ENCODE measurements at regions not wholly inside any gene's neighbourhood (a gene's known extent, or its start where the extent isn't known, plus 50 kb on each side); places are given as distances from the start of the nearest gene placed in this dataset.
A peak's percentile ranks its signal among the peaks of the same experiment; 100 is the strongest.

DNA sequence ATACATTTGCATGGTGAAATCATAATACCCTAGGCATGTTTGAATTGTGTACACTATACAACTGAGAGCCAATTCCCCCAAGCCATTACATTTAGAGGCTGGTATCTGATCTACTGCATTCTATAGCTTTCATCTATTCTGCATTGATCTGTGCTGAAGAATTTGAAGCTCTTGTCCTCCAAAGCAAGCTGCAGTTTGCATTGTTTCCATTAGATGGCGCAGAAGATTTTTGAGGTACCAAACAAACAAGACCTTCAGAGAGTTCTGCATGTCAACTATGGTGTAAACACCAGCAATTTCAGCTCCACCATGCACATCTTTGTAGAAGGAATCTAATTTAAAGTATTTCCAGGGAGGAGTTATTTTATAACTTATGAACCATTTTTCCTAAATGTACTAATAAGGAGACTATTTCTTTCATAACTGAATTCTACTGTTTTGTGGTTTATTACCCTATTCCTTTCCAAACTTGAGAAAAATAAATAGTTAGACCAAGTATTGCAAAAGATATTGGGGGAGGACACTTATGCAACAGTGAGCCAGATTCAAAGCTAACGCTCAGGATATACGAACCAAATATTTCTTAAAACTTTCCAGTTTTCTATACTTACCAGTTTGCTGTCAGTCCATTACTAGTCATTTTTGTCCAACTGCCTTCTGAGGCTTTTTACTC is 761.8 kb upstream of the ACVR2A start:
- peak; percentile 55 for DNase-seq (ENCODE audit: low read depth, low spot score)

DNA sequence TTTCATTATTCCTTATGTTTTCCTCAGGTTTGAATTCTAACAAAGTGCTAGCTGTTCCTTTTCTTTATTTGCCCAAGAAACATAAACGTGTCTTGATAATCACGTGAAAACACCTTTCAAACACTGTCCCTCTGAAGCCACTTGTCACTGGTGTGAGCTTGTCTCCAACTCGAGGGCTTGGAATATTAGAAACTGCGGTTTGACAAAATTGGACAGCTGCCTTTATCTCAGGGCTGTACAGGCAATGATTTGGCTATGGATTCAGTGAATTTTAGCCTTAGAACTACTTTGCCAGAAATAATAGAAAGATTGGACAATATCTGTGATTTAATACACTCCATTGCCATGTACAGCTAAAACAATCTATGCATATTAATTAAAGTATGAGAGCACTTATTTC is 763.0 kb upstream of the ACVR2A start:
- DNase-seq (ENCODE audit: low read depth, low spot score), result no peak

DNA sequence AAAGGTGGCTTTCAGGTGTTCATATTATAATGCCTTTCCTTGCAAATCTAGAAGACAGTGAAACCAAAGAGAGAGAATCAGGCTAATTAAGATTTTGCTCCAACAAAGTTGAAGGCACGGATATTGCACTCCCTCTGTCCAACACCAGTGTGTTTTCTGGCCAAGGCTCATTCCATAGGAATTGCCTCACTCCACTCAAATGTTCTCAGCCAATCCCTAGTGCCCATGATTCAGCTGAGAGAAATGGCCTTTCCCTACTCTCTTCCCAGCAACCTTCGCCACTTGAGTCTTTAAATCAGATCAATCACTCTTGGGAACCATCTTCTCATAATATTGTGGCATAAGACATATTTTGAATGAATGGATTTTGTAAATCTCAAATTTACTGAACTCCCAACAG is 768.2 kb upstream of the ACVR2A start:
- no peak for DNase-seq (ENCODE audit: low read depth, low spot score)

DNA sequence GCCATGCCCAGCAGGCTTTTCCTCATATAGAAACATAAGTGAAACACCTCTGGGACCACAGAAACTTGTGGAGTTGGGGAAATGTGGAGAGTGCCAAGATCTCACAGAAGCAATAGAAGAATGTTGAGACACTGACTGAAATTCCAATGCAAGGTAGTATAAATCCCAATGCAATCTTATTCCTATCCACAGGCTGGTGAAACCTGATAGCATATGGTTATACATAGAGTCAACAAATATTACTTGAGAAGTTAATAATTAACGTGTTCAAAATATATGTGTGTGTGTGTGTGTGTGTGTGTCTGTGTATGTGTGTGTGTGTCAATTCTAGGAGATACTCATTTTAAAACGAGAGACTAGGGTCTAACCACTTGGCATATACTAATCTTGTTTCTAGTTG is 776.8 kb upstream of the ACVR2A start:
- no peak for DNase-seq (ENCODE audit: low read depth, low spot score)

DNA sequence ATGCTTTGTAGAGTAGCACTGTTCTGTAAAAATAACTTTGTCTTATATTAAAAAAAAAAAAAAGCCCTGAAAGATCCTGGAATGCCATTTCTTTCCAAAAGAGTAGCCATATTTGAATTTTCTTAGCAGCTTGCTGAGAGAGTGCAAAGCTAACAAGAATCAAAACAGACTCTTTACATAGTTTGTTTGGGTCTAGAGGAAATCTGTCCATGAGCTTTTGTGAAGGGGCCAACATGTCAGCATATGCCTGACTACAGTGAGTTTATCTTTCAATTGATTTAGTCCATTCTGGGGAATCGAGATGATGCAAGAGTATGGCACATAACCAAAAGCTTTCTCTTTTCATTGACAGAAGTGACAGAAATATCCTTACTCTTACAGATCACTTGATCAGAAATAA is 777.7 kb upstream of the ACVR2A start:
- no peak for DNase-seq (ENCODE audit: low read depth, low spot score)

DNA sequence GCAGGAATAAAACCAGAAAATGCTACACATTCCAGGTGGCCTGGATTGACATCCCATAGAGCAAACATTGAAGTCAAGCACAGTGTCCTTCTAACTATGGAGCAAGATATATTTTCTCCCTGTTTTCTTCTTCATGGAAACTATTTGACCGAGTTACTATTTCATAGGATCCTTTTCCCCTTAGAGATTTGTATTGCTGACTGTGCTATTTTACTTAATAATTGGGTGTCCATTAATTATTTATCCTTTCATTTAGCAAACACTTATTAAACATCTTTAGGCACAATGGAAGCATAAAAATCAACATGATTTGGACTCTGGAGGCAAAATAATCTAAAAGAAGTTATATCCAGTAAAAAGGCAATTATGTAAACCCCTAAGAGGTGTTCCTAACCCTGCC is 782.8 kb upstream of the ACVR2A start:
- no peak for DNase-seq (ENCODE audit: low read depth, low spot score)

DNA sequence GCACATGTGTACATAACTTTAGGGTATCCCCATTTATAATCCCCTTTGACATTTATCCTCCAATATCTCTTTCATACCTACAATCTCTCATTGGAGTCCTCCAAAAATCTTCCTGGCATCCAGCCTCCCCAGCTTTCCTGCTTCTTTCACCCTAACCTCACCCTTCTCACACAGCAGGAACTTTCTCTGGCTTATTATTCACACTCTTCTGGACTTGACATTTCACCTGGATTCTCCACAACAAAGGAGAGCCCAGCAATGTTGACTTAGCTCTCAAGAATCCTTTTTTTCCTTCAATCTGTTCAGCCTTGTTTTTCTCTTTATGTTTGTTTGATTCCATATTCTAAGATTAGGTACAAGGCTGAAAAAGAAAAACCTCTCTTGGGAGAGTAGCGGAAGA is 783.6 kb upstream of the ACVR2A start:
- DNase-seq (ENCODE audit: low read depth, low spot score), result no peak

DNA sequence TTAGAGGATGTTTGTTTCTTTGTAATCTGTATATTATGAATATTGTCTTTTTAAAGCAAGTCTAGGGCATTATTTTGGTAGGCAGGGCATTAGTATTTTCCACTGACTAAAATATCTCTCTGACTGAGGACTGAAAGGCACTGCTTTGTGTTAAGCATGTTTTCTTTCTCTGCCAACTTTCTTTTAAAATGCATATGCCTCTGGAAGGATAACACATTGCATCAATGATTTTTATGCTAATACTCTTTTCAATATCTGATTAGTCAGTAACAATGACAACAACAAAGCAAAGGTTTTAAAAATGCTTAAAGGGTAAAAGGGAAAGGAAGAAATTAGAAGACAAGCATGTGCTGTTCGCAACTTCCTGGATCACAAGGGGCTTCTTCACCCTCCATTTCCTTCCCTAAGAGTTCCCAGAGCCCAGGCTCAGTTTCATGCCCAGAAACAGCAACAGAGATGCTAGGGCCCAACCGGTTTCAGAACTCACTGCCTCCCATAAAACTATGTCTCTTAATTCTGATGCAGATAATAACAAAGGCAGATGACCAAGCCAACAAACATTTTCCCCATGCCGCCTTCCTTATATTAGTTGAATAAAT is 786.8 kb upstream of the ACVR2A start:
- DNase-seq (ENCODE audit: low read depth, low spot score), result no peak

DNA sequence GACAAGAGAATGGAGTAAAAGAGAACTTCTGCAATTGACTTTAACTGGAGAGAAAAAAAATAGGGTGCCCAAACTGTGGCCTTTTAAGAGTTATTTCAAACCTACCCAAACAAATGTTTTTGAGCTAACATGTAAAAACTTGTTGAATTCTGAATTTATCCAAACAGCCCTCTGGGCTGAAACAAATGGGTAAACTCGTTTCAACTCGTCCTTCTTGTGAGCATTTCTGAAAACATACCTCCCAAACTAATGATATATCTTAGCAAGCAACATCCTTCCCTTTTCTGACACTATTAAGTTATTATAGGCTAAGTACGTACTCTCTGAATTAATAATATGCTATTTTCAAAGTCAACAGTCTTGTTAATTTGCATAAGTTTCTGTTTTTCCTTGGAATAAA is 793.0 kb upstream of the ACVR2A start:
- no peak for DNase-seq (ENCODE audit: low read depth, low spot score)

DNA sequence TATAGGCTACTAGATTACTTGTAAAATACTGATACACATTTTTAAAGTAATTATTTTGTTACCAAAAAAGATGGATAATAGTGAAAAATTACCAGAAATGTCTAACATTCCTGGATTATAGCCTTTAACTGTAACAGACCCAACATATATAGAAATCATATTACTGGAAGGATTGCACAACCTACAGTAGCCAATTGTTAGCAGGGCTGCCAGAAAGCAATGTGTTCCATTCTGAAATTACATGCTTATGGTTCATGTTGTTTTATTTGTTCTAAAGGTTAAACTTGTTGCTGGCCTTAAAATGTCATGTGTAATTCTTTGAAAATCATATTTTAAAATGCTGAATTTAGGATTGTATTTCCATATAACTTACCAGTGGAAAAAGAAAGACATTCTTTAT is 793.6 kb upstream of the ACVR2A start:
- DNase-seq (ENCODE audit: low read depth, low spot score), result no peak

DNA sequence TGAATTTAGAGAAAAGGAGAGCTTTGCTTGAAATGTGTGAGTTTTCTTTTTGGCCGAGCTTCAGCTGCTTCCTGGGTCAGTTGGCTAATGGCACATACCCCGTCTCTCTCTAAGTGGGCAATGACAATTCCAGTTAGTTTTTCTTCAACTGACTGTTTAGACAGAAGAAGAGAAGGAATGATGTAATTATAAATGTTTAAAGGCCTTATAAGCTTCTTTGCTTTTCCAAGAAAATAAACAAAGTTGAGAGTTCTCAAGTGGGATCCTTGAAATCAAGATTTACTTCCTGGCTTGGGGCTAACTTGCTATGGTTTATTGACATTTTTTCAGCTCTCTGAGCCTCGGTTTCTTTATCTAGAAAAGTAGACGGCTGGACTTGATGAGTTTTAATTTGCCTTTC is 794.9 kb upstream of the ACVR2A start:
- DNase-seq (ENCODE audit: low read depth, low spot score), result no peak

DNA sequence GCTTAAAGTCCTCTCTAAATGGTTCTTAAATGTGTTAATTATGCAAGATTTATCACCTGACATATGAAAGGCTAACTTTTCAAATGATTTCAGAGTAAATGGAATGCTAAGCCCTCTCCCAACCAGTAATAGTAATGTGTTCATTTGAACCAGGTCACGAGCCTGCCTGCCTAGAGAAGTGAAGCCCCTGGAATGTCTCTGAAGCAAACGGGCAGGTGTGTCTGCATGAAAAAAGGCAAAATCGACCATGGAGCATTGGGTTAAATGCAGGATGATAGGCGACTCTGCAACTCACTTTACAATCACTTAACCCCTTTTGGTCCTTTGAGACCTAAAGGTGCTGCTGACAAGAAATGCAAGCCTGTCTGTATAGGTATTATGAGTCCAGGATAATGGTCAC is 798.4 kb upstream of the ACVR2A start:
- DNase-seq (ENCODE audit: low read depth, low spot score), result no peak

DNA sequence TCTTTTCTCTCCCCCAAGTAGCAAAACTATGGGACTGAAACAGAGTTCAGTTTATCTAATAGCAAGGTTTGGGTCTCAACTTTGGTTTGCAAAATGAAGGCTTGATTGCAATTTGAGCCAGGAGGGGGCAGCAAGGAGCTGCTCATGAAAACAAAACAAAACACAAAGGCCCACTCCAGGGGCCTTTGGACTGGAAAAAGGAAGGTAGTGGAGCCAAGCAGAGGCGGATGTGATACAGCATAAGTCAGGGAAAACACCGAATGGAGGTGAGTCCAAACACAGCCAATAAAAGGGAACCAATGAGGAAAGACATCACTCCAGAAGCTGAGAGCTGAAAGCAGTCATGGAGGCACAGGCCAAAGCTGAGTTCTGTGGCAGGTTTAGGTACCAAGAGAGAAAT is 799.7 kb upstream of the ACVR2A start:
- no peak for DNase-seq (ENCODE audit: low read depth, low spot score)

DNA sequence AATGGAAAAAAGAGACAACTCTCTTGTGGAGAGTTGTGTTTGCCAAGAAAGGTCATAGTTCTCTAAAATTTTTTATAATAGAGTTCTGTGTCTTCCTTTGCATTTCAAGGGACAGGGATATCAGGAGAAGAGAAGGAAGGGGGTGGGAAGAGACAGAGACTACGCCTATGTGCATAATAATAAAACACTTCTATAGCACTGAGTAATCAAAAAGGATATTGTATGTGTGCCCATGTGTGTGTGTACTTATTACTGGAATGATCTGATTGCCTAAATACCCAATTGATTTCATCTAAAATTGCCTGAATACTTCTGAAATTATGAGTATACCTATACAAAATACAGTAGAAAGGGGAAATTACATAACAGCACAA is 803.7 kb upstream of the ACVR2A start:
- DNase-seq (ENCODE audit: low read depth, low spot score), result no peak

DNA sequence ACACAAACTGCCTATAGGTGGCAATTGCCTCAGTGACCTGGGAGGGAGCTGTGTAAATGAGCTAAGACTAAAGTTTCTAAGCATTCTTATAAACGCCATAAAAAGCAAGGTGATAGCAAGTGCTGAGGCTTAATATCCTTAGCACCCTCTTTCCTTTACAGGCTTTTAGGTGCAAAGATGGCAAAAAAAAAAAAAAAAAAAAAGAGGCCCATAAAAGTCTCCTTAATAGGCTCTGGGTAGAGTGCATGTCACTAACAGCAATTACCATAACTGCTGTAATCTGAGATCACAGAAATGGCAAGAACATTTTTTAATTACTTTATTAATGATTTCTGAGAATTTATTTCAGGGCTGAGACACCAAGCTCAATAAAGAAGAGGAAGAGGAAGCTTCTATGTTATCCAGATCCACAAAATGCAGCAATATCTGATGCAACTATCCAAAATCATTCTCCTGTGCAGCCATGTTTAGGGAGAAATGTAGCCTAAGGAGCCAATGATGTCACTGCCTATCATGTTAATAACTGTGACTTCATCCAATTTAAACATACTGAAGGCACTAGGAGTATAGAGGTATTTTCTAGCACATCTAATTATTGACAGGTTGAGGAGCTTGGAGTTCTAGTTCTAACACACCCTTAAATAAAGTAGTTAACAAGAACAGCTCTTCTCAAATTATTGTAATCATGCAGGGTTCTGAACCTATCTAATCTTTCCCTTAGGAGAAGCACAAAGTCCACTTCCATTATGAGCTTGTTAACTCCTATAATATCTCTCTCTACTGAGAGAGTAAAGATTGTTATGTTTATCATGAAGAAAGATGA is 804.3 kb upstream of the ACVR2A start:
- no peak for DNase-seq (ENCODE audit: low read depth, low spot score)

DNA sequence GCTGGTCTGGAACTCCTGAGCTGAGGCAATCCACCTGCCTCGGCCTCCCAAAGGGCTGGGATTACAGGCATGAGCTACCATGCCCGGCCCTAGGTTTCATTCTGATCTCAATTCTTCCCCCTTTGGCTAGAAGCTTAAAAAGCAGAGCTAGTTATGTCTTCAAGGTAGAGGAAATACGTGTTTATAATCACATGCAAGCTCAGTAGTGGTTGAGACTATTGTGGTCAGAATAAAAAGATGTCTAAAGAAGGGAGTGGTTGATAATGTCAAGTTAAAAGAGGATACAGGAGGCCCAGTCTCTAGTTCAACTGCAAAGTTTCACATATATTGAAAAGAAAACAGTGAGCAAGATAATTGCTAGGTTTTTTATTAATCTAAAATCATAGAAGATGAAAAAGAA is 807.8 kb upstream of the ACVR2A start:
- no peak for DNase-seq (ENCODE audit: low read depth, low spot score)

DNA sequence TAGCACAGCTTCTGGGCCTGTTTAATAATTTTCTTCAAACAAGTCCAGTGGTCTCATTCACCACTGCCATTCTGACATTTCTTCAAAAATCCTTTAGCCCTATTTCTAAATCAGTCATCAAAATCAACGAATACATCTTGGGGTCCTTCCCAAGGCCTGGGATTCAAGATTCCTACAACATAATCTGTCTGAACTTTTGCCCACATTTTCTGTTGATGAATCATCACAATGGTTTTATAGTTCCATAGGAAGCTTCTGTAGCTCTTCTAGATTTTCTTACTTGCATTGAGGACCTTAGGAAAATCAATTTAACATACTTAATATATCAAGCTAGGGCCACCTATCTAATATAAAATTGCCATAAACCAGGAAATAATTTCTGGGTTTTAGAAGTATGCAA is 811.8 kb upstream of the ACVR2A start:
- DNase-seq (ENCODE audit: low read depth, low spot score), result no peak

DNA sequence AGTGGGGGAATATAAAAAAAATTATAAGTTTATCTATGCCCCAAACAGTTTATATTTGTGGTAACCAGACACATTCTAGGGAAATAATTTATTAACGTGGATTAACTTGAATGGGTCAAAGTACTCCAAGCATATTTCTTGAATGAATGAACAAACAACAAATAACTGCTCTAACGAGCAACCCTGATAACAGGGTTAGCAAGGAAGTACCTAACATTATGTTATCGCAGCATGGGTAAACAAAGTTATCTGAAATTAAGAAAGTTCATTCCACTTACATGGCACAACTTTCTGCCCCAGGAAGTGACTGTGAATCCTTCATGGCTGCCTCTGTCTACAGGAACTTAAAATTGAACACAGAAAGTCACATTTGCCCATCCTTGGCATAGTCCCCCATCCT is 812.9 kb upstream of the ACVR2A start:
- no peak for DNase-seq (ENCODE audit: low read depth, low spot score)

DNA sequence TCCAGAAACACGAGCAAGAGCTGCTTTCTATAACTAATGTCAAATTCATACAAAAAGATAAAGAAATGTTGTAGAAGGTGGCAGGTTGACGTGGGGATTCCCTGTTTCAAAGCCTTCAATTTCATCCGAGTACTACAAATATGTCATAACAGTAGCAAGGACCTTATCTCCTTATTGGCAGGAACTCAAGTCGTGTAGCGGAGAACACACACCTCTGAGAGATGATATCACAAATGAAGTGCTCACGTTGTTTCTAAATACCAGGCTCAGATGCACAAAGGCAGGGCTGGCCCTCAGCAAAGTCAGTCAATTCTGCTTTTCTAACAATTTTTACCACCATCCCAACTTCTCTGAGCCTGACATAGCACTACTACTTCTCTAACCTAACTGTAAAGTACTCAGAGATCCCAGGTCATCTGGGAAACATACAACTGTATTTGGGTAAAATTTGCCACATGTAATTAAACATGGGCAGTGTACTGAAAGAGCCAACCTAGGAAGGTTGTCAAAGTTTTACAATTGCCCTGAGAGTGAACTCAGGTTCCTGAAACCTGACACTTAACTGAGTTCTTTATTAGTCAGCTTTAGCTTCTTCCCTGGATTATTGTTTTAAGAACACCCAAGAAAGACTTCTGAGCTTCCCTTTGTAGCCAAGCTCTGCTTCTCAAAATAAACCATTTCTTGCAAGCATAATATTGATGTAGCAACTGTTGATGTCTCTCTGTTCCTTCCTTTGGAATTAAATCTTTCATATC is 813.7 kb upstream of the ACVR2A start:
- peak; percentile 72 for DNase-seq (ENCODE audit: low read depth, low spot score)

DNA sequence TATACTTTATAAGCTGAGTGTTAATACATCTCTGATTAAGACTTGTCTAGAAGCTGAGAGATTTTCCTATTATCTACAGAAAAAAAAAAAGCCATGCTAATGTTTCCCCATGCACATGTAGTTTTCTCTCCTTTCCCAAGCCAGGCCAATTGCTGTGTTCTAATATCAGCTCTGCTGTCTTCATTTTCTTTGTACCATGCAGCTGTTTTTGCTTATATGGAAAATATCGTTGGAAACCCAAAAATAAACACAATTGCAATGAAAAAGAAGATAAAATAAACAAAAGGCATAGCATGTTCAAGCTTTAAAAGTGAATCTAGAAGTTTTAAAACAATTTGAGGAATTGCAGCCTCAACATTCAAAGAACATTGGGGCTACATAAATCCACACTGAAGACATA is 817.4 kb upstream of the ACVR2A start:
- no peak for DNase-seq (ENCODE audit: low read depth, low spot score)

DNA sequence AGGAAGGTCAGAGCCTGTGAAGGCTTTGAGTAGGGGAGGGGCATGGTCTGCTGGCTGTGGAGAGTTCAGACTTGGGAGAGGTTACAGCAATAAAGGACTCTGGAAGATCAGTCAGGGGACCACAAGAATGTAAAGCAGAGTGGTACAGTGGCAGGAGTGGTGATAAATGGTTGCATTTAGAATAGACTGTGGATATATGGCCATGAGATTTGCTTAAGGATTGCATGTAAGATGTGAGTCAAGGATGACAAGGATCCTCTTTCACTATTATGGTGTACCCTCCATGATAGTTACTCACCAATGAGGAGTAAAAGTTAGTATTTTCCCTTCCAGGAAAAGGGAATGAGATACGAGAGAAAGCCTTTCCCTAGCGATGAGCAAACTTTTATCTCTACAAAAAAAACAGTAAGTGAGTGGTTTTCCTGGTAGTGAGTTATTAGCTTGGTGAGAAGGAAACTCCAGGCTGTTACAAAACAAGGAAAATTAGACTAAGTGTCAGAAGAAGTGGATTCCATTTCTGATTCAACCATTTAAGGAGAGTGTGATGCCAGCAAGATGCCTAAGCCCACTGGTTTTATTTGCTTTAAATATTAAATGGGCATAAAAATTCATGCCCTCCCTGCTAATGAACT is 818.0 kb upstream of the ACVR2A start:
- DNase-seq (ENCODE audit: low read depth, low spot score), result no peak

Data from smooth muscle cell of the brain vasculature (primary cell).